GM10248 (cell line): ENCODE measurements at regions not wholly inside any gene's neighbourhood (a gene's known extent, or its start where the extent isn't known, plus 50 kb on each side); places are given as distances from the start of the nearest gene placed in this dataset.

Source experiments
- CTCF ChIA-PET: fragments of 300-600 bp; sonication (Branson Sonifier 250); formaldehyde crosslinking; extraction: SDS; loops from one replicate; lab custom pipeline; 2021; ENCODE audit warnings: antibody characterized with exemption; lab: Yijun Ruan, JAX
- POLR2A ChIA-PET: fragments of 350-650 bp; sonication (Branson Sonifier 250); formaldehyde crosslinking; extraction: SDS; loops from one replicate; lab custom pipeline; 2020; ENCODE audit warnings: antibody characterized with exemption; lab: Yijun Ruan, JAX
- DNase-seq: peaks from one replicate; pipeline ENCODE4 v3.0.0; 2012; ENCODE audit errors: extremely low spot score
- TF ChIP-seq, protein P1 (sequence below): IDR thresholded peaks from 2 replicates; pipeline ENCODE4 v1.5.1; 2012; ENCODE audit warnings: mild to moderate bottlenecking, low read depth; ENCODE audit errors: extremely low read depth, missing control alignments, control extremely low read depth

DNA sequence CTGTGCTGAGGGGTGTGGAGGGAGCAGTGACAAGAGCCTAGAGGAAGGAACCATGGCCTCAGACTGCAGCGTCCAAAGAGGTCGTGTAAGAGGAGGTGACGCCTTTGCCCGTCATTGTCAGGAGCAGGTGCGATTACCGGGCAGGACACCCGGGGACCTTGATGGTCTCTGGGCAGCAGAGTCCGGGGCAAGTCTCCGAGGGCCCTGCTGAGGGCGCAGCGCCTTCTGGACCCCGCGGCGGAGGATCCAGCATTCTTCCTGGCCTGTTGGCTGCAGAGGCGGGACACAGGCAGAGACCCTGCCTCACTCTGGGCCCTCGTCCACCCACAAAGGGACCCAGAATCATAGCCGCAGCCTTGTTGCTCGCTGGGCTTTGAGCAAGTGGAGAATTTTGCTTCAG, 1168.8 kb downstream of the BRD1 start:
- TF ChIP-seq, protein P1, sequence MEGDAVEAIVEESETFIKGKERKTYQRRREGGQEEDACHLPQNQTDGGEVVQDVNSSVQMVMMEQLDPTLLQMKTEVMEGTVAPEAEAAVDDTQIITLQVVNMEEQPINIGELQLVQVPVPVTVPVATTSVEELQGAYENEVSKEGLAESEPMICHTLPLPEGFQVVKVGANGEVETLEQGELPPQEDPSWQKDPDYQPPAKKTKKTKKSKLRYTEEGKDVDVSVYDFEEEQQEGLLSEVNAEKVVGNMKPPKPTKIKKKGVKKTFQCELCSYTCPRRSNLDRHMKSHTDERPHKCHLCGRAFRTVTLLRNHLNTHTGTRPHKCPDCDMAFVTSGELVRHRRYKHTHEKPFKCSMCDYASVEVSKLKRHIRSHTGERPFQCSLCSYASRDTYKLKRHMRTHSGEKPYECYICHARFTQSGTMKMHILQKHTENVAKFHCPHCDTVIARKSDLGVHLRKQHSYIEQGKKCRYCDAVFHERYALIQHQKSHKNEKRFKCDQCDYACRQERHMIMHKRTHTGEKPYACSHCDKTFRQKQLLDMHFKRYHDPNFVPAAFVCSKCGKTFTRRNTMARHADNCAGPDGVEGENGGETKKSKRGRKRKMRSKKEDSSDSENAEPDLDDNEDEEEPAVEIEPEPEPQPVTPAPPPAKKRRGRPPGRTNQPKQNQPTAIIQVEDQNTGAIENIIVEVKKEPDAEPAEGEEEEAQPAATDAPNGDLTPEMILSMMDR, result no peak
- ChIA-PET CTCF (no interaction called here), POLR2A (no interaction called here)
- DNase-seq, result no peak

DNA sequence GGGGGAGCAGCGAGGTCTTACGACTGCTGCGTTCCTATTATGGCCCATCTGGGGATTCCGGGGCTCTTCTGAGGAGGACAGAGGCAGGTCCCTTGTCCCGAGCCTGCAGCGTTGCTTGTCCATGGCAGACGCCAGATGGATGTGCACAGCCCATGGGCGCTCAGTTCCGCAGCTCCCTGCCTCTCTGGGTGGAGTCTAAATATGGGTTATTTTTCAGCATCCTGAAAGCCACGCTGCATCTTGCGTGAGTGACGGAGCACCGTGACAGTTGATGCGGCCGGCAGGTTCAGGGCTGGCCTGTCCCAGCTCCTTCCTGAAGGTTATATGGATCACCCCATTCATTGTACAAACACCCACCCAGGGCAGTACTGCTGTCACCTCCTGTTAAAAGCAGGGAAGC, 1169.4 kb downstream of the BRD1 start:
- POLR2A ChIA-PET, result no interaction called here
- TF ChIP-seq, protein P1, result no peak
- no peak for DNase-seq

DNA sequence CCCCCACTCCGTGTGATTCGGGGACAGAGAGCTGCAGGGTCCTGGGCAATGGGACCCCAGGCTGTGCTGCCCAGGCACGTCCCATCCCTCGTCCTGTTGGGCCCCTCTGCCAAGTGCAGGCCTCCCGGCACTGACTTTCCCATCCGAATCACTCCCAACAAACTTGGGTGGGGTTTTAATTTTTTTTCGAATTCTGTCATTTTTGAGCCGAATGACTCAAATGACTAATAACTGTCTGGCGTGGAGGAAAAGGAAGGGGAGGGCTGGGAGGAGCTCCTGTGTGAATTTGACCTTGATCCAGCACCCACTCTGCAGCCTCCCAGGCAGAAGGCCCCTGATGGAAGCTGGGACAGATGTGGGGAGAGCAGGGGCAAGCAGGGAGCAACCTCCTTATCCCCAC, 1173.2 kb downstream of the BRD1 start:
- TF ChIP-seq, protein P1, result no peak
- DNase-seq, result no peak
- POLR2A ChIA-PET, result no interaction called here
- CTCF ChIA-PET, result no interaction called here

More for the DNA sequence above, 1169.4 kb downstream of the BRD1 start:
- CTCF ChIA-PET, result no interaction called here

GRCh38 chr22:48653929-48654328, 1173.7 kb downstream of the BRD1 start:
- TF ChIP-seq, protein P1, result no peak
- ChIA-PET POLR2A (no interaction called here), CTCF (no interaction called here)
- DNase-seq, result no peak

DNA sequence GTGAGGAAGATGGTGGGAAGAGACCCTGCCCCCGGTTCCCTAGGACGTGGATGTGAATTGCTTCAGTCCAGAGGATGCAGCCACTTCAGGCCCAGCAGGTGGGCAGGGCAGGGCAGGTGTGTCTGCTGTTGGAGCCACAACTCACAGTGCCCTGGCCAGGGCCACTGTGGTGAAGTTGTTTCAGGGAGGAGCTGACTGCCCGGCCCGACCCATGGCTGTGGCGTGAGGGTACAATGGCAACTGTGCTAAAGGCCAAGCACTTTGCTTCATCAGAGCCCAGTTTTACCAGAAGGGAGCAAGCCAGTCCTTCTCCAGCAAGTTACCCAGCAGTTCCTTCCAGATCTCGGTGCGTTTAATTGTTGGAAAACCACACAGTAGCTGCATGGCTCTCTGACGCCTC, 1174.4 kb downstream of the BRD1 start:
- ChIA-PET CTCF (no interaction called here), POLR2A (no interaction called here)
- TF ChIP-seq, protein P1, result no peak
- no peak for DNase-seq

DNA sequence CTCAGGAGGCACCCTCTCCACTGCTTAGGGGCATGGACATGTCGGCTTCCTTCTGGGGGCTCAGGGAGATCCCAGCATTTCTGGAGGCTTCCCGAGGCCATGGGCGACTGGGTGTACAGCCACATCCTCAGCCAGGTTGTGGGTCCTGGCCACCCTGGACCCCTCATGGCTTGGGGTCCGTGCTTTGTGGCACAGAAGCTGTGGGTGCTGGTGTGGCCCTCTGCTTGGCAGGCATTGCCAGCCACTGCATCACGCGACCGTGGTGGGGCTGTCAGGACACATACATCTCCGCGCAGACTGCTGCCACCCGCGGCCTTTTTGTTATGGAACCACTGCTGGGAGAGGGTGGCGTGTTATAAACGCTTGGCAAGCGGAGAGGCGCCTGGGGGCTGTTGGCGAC, 1174.9 kb downstream of the BRD1 start:
- ChIA-PET POLR2A (no interaction called here), CTCF (interaction anchor here (1.2 kb wide), 1 partner anchor 13 kb away, joined by 4 read pairs; no protein-coding TSS in a partner anchor)
- TF ChIP-seq, protein P1, result no peak
- DNase-seq, result no peak
